H1 (cell line): ENCODE measurements at regions not wholly inside any gene's neighbourhood (a gene's known extent, or its start where the extent isn't known, plus 50 kb on each side); places are given as distances from the start of the nearest gene placed in this dataset.

ENCODE experiments used
- CHD1 ChIP-seq: IDR thresholded peaks from 2 replicates; pipeline ENCODE4 v1.6.1; 2012; ENCODE audit warnings: low read depth, low read length, improper control_type of control experiment
- EGR1 ChIP-seq: IDR thresholded peaks from 2 replicates; pipeline ENCODE4 v1.6.1; 2011; ENCODE audit warnings: low read depth, low read length, borderline replicate concordance
- RNF2 ChIP-seq: fragments of 200-900, 300-1000 bp; sonication (generic); IDR thresholded peaks from 2 replicates; pipeline ENCODE4 v1.7.1; 2016; ENCODE audit warnings: borderline replicate concordance, low read depth, mild to moderate bottlenecking, antibody characterized with exemption, low read length; ENCODE audit not compliant: poor library complexity, severe bottlenecking; ENCODE audit errors: missing control alignments
- YY1 ChIP-seq: IDR thresholded peaks from 2 replicates; pipeline ENCODE4 v1.6.1; 2011; ENCODE audit warnings: low read depth, mild to moderate bottlenecking, low read length

- TF ChIP-seq YY1 (no peak), CHD1 (no peak), RNF2 (no peak), EGR1 (no peak)
Measured at GRCh38 chr15:37340438-37340837, 240.1 kb upstream of the MEIS2 start (continued).
